Endodermal cell (in vitro differentiated cells): ENCODE measurements at regions not wholly inside any gene's neighbourhood (a gene's known extent, or its start where the extent isn't known, plus 50 kb on each side); places are given as distances from the start of the nearest gene placed in this dataset.

Source experiments
- DNase-seq: peaks from one replicate; pipeline ENCODE4 v3.0.0-alpha.2; 2017
- H3K27ac ChIP-seq: 2 replicates; pipeline ENCODE4 v1.5.1; 2013; ENCODE audit warnings: mild to moderate bottlenecking, low read depth, low read length, moderate library complexity
- H3K27me3 ChIP-seq: 2 replicates; pipeline ENCODE4 v1.6.1; 2013; ENCODE audit warnings: mild to moderate bottlenecking, low read length, moderate library complexity; ENCODE audit not compliant: insufficient read depth, control insufficient read depth, poor library complexity, severe bottlenecking
- H3K36me3 ChIP-seq: 2 replicates; pipeline ENCODE4 v1.7.0; 2013; ENCODE audit warnings: mild to moderate bottlenecking, low read length, moderate library complexity; ENCODE audit not compliant: control insufficient read depth, insufficient read depth
- H3K4me1 ChIP-seq: one replicate; pipeline ENCODE4 v1.7.0; 2013; ENCODE audit warnings: low read length; ENCODE audit not compliant: control insufficient read depth, insufficient read depth
- H3K4me3 ChIP-seq: 2 replicates; pipeline ENCODE4 v1.5.1; 2013; ENCODE audit warnings: mild to moderate bottlenecking, low read length, moderate library complexity
- H3K9ac ChIP-seq: 2 replicates; pipeline ENCODE4 v1.6.1; 2013; ENCODE audit warnings: mild to moderate bottlenecking, low read length, moderate library complexity; ENCODE audit not compliant: poor library complexity, severe bottlenecking; ENCODE audit errors: extremely low read depth
- H3K9me3 ChIP-seq: 2 replicates; pipeline ENCODE4 v1.6.1; 2013; ENCODE audit warnings: mild to moderate bottlenecking, low read length, moderate library complexity; ENCODE audit not compliant: control insufficient read depth
- H3K27ac Mint-ChIP-seq: 2 replicates; pipeline ENCODE4 v1.8.0; 2020; ENCODE audit warnings: mixed read lengths
- H3K27me3 Mint-ChIP-seq: 2 replicates; pipeline ENCODE4 v1.8.0; 2021; ENCODE audit warnings: mild to moderate bottlenecking, mixed read lengths; ENCODE audit not compliant: insufficient read depth
- H3K36me3 Mint-ChIP-seq: 2 replicates; pipeline ENCODE4 v1.8.0; 2020; ENCODE audit warnings: low read depth, mixed read lengths
- H3K4me1 Mint-ChIP-seq: 2 replicates; pipeline ENCODE4 v1.8.0; 2020; ENCODE audit warnings: mixed read lengths
- H3K4me3 Mint-ChIP-seq: 2 replicates; pipeline ENCODE4 v1.8.0; 2020; ENCODE audit warnings: mild to moderate bottlenecking, moderate library complexity, mixed read lengths
- H3K9me3 Mint-ChIP-seq: 2 replicates; pipeline ENCODE4 v1.8.0; 2020; ENCODE audit warnings: mild to moderate bottlenecking, mixed read lengths
- WGBS, 2 experiments: methylation state at CpG; one replicate each; pipeline versions ENCODE4 v1.1.5 to v1.1.7; 2013; ENCODE audit warnings: missing lambda C conversion rate in 2 of 2, mixed read lengths in 1 of 2; ENCODE audit not compliant: insufficient coverage in 1 of 2, insufficient read length in 1 of 2; 5-methylcytosine and 5-hydroxymethylcytosine counted together
- TF ChIP-seq, protein P1 (sequence below): fragments of 200-600 bp; sonication (generic); conservative IDR thresholded peaks from 2 replicates; pipeline ENCODE4 v1.5.0; 2021; ENCODE audit warnings: antibody characterized with exemption, mild to moderate bottlenecking

DNA sequence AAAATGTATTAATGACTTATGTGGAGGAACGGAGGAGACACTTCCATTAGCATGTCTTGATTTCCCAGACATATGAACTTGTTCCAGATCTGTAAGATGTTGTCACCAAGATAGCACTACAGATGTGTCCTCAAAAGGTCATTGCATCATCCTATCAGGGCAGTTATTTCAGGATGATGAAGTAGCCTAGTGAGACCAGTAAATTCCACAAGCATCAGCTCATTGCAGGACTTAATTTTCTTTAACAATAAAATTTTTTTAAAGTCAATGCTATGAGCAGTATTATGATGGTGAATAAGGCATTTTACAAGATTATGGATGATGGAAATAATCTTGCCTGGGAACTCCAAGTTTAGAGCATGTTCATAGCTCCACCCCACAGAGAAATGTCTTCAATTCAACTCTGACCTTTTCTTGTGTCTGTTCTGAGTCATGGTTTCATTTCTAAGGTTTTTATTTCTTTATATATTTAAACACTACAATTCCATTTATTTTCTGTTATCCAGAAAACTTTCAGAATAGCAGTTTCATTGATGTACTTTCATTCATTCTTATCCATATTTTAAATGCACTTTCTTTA is 1203.3 kb upstream of the CELF2 start:
- H3K9me3 ChIP-seq: peaks cover 10% of the 10 kb centered on the region
- H3K4me1 Mint-ChIP-seq: no peaks in the 10 kb centered on the region
- H3K36me3 ChIP-seq: no peaks in the 10 kb centered on the region
- H3K9me3 Mint-ChIP-seq: peaks cover 16% of the 10 kb centered on the region
- no peak overlapping the region for H3K9ac ChIP-seq
- H3K27ac Mint-ChIP-seq: no peak overlapping the region
- no peaks in the 10 kb centered on the region for H3K36me3 Mint-ChIP-seq
- H3K4me3 ChIP-seq: no peak overlapping the region
- H3K27ac ChIP-seq: no peak overlapping the region
- 83 to 96% methylated on average over 1 of the region's 1 CpG for WGBS, 2 experiments
- TF ChIP-seq, protein P1, sequence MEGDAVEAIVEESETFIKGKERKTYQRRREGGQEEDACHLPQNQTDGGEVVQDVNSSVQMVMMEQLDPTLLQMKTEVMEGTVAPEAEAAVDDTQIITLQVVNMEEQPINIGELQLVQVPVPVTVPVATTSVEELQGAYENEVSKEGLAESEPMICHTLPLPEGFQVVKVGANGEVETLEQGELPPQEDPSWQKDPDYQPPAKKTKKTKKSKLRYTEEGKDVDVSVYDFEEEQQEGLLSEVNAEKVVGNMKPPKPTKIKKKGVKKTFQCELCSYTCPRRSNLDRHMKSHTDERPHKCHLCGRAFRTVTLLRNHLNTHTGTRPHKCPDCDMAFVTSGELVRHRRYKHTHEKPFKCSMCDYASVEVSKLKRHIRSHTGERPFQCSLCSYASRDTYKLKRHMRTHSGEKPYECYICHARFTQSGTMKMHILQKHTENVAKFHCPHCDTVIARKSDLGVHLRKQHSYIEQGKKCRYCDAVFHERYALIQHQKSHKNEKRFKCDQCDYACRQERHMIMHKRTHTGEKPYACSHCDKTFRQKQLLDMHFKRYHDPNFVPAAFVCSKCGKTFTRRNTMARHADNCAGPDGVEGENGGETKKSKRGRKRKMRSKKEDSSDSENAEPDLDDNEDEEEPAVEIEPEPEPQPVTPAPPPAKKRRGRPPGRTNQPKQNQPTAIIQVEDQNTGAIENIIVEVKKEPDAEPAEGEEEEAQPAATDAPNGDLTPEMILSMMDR: no peak
- H3K4me3 Mint-ChIP-seq: no peak overlapping the region
- H3K4me1 ChIP-seq: no peaks in the 10 kb centered on the region
- H3K27me3 Mint-ChIP-seq: no peaks in the 10 kb centered on the region
- no peaks in the 10 kb centered on the region for H3K27me3 ChIP-seq
- DNase-seq: no peak

DNA sequence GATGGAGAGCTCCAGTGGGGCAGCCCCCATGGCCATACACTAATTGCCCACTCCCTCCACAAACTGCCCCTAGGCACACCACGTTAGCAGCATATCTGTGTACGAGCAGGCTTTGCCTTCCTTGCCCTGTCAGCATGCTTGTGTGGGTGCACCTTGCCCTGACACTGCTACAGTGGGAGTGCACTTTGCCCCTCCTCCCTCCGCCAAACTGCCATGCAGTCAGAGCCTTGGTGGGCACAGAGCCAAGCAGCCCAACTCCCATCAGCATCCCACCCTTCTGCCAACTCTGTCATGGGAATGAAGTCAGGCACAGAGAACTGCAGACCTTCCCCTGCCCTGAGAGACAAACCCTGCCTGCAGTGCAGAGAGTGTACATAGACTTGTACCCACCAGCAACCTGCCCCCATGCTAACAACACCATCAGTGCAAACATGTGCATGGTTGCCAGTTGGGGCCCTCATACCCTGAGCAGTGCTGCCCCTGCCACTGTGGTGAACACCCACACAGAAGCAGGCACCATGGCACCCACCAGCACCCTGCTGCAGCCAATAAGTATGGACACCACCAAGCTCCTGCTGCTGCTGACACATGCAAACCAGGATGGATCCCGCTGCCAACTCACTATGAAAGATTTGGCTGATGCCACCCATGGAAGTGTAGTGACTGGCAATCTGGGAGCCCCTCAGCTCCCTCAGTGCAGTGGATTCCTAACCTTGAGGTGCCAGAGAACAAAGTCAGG is 1197.7 kb upstream of the CELF2 start:
- DNase-seq: no peak
- Histone ChIP-seq H3K27me3 (no peaks in the 10 kb centered on the region), H3K4me3 (no peak overlapping the region), H3K4me1 (no peaks in the 10 kb centered on the region), H3K27ac (no peak overlapping the region), H3K9me3 (peaks cover 10% of the 10 kb centered on the region), H3K36me3 (no peaks in the 10 kb centered on the region), H3K9ac (no peak overlapping the region)
- H3K9me3 Mint-ChIP-seq: peaks cover 16% of the 10 kb centered on the region
- no peak overlapping the region for H3K27ac Mint-ChIP-seq
- no peaks in the 10 kb centered on the region for H3K27me3 Mint-ChIP-seq
- H3K4me1 Mint-ChIP-seq: peaks cover 3% of the 10 kb centered on the region
- 91 to 96% methylated on average over 3 to 4 of the region's 4 CpGs for WGBS, 2 experiments
- no peak overlapping the region for H3K4me3 Mint-ChIP-seq
- no peaks in the 10 kb centered on the region for H3K36me3 Mint-ChIP-seq
- TF ChIP-seq, protein P1: no peak

GRCh38 chr10:9823268-9823930 is 1194.3 kb upstream of the CELF2 start:
- TF ChIP-seq, protein P1: no peak
- no peak overlapping the region for H3K27ac ChIP-seq
- no peaks in the 10 kb centered on the region for H3K36me3 ChIP-seq
- no peak overlapping the region for H3K9ac ChIP-seq
- H3K4me1 ChIP-seq: peaks cover 3% of the 10 kb centered on the region
- Mint-ChIP-seq H3K36me3 (no peaks in the 10 kb centered on the region), H3K27ac (no peak overlapping the region), H3K4me1 (peaks cover 6% of the 10 kb centered on the region), H3K27me3 (no peaks in the 10 kb centered on the region), H3K9me3 (peaks cover under 1% of the 10 kb centered on the region), H3K4me3 (no peak overlapping the region)
- no peaks in the 10 kb centered on the region for H3K9me3 ChIP-seq
- 94% methylated on average over 1 of the region's 1 CpG; no CpG with 5 or more reads in 1 of the 2 experiments for WGBS, 2 experiments
- DNase-seq: no peak
- no peaks in the 10 kb centered on the region for H3K27me3 ChIP-seq
- H3K4me3 ChIP-seq: no peak overlapping the region
